GM19043 (cell line): ENCODE measurements at regions not wholly inside any gene's neighbourhood (a gene's known extent, or its start where the extent isn't known, plus 50 kb on each side); places are given as distances from the start of the nearest gene placed in this dataset.
"Not testable (repeated sequence)": the region's sequence is repeated elsewhere in the genome, so short reads cannot be mapped to it uniquely, and the experiment has no call there.

Source experiments
- ATAC-seq: cut with Tn5 transposase; IDR thresholded peaks from one replicate; pipeline ENCODE4 v1.9.1; 2021; ENCODE audit warnings: low read depth; ENCODE audit not compliant: unreplicated experiment

DNA sequence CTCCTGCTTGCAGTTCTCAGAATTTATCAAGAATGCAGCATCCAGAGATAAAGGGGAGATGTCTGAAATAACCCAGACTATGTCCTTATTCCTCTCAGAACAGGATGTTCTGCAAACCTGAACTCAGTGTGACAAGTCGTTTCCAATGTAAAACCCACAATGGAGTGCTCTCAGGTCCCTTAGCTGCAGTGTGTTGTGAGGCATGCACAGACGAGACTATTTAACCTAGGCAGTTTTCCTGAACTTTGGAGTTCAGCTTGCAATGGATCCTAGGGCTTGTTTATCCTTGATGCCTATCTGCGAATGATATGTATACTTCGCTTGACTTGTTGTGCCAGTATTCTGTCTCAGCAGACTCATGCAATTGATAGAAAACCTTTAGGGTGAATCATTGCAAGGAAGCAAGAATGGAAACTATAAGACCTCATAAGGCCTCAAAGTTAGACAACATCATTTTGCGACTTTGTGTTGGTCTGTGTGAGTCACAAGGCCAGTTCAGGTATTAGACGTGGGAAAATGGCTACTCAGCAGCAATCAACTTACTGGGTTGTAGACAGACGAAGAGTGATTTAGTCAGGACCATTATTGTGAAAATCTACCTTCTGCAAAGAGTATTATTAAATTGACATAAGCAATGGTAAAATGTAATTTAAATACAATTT, 2439.9 kb upstream of the PCDH20 start:
- no peak for ATAC-seq

DNA sequence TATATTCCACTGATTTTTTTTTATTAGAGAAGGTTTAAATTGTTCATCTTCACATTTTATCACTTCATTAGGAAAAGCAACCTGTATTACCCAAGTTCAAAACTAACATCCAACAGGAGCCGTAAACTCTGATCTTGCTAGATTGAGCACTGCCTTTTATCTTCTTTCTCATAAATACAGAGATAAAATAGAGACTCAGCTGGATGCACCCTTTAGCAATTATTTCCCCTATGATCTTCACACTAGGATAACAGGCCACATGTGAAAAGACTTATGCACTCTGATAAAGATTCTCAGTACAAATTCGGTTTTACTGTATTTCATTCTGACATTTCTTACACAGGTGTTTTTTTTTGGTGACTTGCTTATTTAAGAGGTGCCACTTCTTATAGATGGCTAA, 2438.2 kb upstream of the PCDH20 start:
- no peak for ATAC-seq

DNA sequence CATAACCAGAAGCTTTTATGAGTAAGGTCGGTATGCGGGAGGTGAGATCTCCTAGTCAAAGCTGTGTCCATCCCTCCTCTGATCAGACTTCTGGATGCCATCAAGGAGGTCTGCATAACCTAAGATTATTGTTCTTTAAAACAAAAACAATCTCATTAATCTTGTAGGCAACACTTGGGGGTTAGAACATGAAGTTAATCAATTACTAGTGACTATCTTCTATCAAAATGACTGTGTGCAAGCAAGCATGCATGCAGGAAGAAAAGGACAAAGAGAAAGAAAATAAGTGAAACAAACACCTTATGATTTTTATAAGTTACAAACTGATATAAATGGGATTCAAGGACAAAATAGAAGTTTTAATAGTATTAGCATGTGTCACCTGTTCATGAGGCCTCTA, 2435.9 kb upstream of the PCDH20 start:
- ATAC-seq = no peak

DNA sequence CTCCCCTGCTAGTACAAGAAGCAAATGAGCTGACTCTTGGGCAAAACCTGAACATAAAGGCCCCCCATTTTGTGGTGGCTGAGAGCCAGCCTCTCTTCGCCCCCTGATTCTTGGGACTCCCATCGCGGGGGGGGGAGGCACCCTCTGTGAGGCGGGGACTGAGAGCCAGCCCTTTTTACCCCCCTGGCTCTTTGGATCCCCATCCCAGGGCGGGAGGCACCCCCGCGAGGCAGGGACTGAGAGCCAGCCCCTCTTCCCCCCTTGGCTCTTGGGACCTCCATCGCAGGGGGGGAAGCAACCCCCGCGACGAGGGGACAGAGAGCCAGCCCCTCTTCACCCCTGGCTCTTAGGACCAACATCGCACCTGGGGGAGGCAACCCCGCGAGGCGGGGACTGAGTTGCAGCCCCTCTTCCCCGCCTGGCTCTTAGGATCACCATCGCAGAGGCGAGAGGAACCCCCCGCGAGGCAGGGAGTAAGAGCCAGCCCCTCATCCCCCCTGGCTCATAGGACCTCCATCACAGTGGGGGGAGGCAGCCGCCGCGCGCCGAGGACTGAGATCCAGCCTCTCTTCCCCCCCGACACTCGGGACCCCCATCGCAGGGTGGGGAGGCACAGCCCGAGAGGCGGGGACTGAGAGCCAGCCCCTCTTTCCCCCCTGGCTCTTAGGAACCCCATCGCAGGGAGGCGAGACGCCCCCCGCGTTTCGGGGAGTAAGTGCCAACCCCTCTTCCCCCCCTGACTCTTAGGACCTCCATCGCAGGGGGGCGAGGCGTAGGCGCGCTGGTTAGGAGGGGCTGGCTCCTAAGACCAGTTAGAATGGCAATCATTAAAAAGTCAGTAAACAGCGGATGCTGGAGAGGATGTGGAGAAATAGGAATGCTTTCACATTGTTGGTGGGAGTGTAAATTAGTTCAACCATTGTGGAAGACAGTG, 2428.4 kb upstream of the PCDH20 start:
- no peak for ATAC-seq

DNA sequence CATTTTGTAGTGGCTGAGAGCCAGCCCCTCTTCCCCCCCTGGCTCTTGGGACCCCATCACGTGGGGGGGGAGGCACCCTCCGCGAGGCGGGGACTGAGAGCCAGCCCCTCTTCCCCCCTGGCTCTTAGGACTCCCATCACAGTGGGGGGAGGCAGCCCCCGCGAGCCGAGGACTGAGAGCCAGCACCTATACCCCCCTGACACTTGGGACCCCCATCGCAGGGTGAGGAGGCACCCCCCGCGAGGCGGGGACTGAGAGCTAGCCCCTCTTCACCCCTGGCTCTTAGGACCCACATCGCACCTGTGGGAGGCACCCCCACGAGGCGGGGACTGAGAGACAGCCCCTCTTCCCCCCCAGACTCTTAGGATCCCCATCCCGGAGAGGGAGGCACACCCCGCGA, 2426.5 kb upstream of the PCDH20 start:
- no peak for ATAC-seq

DNA sequence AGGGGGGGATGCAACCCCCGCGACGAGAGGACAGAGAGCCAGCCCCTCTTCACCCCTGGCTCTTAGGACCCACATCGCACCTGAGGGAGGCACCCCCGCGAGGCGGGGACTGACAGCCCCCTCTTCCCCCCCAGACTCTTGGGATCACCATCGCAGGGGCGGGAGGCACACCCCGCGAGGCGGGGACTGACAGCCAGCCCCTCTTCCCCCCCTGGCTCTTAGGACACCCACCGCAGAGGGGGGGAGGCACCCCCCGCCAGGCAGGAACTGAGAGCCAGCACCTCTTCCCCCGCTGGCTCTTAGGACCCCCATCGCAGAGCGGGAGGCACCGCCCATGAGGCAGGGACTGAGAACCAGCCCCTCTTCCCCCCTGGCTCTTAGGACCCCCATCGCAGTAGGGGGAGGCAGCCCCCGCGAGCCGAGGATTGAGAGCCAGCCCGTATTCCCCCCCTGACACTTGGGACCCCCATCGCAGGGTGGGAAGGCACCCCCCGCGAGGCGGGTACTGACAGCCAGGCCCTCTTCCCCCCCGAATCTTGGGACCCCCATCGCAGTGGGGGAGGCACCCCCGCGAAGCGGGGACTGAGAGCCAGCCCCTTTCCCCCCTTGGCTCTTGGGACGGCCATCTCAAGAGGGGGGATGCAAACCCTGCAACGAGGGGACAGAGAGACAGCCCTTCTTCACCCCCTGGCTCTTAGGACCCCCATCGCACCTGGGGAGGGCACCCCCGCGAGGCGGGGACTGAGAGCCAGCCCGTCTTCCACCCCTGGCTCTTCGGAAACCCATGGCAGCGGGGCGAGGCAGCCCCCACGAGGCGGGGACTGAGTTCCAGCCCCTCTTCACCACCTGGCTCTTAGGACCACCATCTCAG, 2425.1 kb upstream of the PCDH20 start:
- ATAC-seq = no peak

DNA sequence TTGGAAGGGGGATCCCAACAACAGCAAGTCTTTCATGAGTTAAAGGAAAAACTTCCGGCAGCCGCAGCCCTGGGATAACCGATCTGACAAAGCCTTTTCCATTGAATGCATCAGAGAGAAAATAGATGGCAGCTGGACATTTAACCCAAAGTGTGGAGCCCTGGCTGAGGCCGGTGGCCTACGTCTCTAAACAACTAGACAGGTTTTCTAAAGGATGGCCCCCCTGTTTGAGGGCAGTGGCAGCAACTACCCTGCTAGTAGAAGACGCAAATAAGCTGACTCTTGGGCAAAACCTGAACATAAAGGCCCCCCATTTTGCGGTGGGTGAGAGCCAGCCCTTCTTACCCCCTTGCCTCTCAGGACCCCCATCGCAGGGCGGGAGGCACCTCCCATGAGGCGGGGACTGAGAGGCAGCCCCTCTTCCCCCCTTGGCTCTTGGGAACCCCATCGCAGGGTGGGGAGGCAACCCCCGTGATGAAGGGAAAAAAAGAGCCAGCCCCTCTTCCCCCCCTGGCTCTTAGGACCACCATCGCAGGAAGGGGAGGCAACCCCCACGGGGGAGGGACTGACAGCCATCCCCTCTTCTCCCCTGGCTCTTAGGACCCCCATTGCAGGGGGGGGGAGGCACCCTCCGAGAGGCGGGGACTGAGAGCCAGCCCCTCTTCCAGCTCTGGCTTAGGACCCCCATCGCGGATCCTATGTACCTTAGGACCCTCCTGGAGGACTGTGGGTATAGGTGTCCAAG, 2422.9 kb upstream of the PCDH20 start:
- no peak for ATAC-seq

DNA sequence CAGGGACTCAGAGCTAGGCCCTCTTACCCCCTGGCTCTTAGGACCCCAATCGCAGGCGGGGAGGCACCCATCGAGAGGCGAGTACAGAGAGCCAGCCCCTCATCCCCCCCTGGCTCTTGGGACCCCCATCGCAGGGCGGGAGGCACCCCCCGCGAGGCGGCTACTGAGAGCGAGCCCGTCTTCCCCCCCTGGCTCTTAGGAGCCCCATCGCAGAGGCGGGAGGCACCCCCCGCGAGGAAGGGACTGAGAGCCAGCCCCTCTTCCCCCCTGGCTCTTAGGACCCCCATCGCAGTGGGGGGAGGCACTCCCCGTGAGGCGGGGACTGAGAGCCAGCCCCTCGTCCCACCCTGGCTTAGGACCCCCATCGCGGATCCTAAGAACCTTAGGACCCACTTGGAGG, 2422.1 kb upstream of the PCDH20 start:
- not testable (repeated sequence) for ATAC-seq

DNA sequence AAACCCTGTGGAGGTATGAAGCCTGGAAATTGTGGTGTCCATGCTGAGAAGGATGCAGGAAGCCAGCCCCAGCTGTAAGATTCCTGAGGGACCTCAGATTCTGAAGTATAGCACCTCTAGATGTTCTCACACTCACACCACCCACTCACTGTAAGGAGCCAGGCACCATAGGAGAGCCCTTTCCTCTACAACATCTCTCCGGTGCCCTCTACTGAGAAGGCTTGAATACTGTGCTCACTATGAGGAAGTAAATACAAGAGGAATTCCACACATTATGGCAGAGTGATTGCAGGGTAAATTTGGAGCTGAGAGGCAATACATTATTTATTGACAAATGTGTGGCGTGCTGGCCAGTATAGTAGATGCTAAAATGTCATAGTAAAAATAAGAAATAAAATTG, 2414.0 kb upstream of the PCDH20 start:
- not testable (repeated sequence) for ATAC-seq

DNA sequence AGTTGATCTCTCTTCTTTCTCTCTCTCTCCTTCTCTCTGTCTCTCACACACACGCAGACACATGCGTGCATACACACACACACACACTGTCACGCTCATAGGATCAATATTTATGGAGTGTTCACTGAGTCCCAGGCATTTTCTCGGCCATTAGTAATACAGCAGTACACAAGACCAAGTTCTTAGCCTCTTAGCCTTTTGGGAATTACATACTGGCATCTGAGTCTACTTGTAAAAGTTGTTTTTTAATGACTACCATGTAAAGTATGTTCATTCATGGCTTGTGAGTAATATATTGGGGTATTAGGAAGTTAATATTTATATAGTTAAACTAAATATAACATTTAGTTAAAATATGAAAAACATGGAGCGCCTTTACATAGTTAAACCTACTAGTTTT, 2406.1 kb upstream of the PCDH20 start:
- not testable (repeated sequence) for ATAC-seq

DNA sequence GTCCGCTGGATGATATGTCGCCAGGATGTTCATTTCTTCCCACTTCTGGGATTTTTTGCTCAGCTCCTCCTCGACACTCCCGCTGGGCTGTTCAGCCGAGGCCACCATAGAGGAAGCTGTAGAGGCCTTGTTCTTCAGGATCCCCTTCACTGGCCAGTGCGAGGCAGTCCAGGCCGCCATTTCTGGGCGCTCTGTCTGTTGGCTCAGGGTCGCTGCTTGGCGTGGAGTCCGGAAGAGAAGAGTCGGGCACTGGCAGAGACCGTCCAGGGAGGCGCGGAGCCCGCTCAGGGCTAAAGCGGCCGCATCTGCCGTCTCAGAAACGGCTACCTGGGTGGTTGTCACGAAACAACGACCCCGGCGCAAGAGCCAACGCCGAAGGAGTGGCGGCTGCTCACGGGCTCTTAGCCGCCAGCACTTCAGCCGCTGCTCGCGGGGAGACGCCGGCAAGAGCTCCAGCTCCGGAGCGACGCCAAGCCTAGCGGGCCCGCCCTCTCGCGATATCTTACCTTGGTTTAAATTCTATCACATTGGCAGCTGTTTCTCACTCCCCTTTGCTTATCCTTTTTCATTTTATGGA, 2395.9 kb upstream of the PCDH20 start:
- ATAC-seq = not testable (repeated sequence)

DNA sequence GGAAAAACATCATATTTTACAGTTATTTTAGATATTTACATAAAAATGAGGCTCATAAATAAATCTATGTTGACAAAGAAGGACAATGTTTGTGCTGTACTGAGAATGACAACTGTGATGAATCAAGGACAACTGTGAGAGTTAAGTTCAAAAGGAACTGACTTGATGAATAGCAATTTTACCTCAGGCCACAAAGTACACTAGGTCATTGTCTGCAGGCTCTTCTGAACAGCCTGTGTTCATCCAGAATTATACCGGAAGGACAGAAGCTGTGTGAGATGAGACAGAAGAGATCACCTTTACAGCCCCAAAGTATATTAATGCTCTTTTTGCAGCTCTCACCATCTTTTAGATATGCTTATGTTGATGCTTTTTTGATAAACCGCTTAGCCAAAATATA, 2375.5 kb upstream of the PCDH20 start:
- not testable (repeated sequence) for ATAC-seq

DNA sequence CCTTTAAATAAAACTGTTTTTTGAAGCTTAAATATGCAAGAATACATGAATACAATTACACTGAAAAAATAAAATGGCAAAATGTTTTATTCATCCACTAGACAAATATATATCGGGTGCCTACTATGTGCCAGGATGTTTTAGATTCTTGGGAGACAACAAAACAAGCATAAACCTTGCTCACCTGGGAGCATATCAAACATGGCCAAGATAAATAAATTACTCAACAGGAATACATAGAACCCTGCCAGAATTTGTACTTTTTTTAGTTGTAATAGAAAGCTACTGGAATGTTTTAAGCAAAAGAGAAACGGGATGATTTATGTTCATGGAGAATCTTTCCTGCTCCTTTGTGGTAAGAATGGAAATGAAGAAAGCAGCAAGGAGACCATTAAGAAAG, 2358.5 kb upstream of the PCDH20 start:
- no peak for ATAC-seq

DNA sequence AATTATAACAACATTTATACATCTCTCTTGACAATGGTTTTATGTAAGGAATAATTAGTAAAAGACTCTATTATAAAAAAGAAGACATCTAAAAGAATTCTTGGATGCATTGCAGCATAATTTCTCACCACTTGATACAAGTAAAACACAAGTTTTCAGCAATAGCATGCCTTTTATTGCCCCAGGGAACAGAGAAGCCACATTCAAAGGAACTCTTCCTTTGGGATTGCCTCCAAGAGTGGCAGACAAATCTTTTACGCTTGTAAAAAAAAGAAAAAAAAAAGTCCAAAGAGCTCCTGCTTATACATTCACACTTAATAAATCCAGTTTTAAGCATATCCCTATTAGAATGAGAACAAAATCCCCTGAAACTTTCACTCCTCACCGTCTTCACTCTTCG, 2357.8 kb upstream of the PCDH20 start:
- ATAC-seq = no peak

DNA sequence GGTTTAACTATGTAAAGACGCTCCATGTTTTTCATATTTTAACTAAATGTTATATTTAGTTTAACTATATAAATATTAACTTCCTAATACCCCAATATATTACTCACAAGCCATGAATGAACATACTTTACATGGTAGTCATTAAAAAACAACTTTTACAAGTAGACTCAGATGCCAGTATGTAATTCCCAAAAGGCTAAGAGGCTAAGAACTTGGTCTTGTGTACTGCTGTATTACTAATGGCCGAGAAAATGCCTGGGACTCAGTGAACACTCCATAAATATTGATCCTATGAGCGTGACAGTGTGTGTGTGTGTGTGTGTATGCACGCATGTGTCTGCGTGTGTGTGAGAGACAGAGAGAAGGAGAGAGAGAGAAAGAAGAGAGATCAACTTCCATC, 2342.0 kb upstream of the PCDH20 start:
- ATAC-seq = not testable (repeated sequence)

DNA sequence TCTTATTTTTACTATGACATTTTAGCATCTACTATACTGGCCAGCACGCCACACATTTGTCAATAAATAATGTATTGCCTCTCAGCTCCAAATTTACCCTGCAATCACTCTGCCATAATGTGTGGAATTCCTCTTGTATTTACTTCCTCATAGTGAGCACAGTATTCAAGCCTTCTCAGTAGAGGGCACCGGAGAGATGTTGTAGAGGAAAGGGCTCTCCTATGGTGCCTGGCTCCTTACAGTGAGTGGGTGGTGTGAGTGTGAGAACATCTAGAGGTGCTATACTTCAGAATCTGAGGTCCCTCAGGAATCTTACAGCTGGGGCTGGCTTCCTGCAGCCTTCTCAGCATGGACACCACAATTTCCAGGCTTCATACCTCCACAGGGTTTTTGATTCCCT, 2334.2 kb upstream of the PCDH20 start:
- ATAC-seq = not testable (repeated sequence)

DNA sequence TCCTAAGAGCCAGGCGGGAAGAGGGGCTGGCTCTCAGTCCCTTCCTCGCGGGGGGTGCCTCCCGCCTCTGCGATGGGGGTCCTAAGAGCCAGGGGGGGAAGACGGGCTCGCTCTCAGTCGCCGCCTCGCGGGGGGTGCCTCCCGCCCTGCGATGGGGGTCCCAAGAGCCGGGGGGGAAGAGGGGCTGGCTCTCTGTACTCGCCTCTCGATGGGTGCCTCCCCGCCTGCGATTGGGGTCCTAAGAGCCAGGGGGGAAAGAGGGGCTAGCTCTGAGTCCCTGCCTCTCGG, 2326.1 kb upstream of the PCDH20 start:
- ATAC-seq = not testable (repeated sequence)

DNA sequence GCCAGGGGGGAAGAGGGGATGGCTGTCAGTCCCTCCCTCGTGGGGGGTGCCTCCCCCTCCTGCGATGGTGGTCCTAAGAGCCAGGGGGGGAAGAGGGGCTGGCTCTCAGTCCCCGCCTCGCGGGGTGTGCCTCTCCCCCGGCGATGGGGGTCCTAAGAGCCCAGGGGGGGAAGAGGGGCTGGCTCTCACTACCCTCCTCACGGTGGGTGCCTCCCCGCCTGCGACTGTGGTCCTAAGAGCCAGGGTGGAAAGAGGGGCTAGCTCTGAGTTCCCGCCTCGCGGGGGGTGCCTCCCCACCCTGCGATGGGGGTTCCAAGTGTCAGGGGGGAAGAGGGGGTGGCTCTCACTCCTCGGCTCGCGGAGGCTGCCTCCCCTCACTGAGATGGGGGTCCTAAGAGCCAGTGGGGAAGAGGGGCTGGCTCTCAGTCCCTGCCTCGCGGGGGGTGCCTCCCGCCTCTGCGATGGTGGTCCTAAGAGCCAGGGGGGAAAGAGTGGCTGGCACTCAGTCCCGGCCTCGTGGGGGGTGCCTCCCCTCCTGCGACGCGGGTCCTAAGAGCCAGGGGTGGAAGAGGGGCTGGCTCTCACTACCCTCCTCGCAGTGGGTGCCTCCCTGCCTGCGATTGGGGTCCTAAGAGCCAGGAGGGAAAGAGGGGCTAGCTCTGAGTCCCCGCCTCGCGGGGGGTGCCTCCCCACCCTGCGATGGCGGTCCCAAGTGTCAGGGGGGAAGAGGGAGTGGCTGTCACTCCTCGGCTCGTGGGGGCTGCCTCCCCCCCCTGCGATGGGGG, 2325.6 kb upstream of the PCDH20 start:
- ATAC-seq = no peak

DNA sequence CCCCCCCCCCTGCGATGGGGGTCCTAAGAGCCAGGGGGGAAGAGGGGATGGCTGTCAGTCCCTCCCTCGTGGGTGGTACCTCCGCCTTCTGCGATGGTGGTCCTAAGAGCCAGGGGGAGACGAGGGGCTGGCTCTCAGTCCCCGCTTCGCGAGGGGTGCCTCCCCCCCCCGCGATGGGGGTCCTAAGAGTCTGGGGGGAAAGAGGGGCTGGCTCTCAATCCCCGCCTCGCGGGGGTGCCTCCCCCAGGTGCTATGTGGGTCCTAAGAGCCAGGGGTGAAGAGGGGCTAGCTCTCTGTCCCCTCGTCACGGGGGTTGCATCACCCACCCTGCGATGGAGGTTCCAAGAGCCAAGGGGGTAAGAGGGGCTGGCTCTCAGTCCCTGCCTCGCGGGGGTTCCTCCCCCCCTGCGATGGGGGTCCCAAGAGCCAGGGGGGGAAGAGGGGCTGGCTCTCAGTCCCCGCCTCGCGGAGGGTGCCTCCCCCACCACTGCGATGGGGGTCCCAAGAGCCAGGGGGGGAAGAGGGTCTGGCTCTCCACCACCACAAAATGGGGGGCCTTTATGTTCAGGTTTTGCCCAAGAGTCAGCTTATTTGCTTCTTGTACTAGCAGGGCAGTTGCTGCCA, 2323.6 kb upstream of the PCDH20 start:
- ATAC-seq = not testable (repeated sequence)
